GM23338 (cell line): ENCODE measurements at regions not wholly inside any gene's neighbourhood (a gene's known extent, or its start where the extent isn't known, plus 50 kb on each side); places are given as distances from the start of the nearest gene placed in this dataset.

ENCODE experiments used
- ATAC-seq: fragments of 200-7000 bp; cut with Tn5 transposase; 3 replicates; pipeline ENCODE4 v1.9.1; 2020
- DNase-seq: peaks from one replicate; pipeline ENCODE4 v3.0.0-alpha.2; 2015; ENCODE audit warnings: low spot score
- H2AFZ ChIP-seq: fragments of 200-600 bp; sonication (generic); 2 replicates; pipeline ENCODE4 v1.8.0; 2016; ENCODE audit warnings: antibody characterized with exemption, mild to moderate bottlenecking, moderate library complexity
- H3F3A ChIP-seq: fragments of 200-600 bp; sonication (generic); replicated peaks from 2 replicates; pipeline ENCODE4 v1.8.0; 2017; ENCODE audit warnings: antibody characterized with exemption, mixed run types, low read depth
- H3K27ac ChIP-seq: fragments of 200-600 bp; sonication (generic); 2 replicates; pipeline ENCODE4 v1.6.1; 2016; ENCODE audit warnings: low read depth
- H3K27me3 ChIP-seq: fragments of 200-600 bp; sonication (generic); 2 replicates; pipeline ENCODE4 v1.8.0; 2016; ENCODE audit warnings: mild to moderate bottlenecking, mixed run types, moderate library complexity; ENCODE audit not compliant: insufficient read depth
- H3K36me3 ChIP-seq: fragments of 200-600 bp; sonication (generic); 2 replicates; pipeline ENCODE4 v1.8.0; 2016; ENCODE audit warnings: mild to moderate bottlenecking; ENCODE audit not compliant: insufficient read depth
- H3K4me1 ChIP-seq: fragments of 200-600 bp; sonication (generic); 2 replicates; pipeline ENCODE4 v1.8.0; 2016; ENCODE audit warnings: mild to moderate bottlenecking, moderate library complexity; ENCODE audit not compliant: insufficient read depth
- H3K4me2 ChIP-seq: fragments of 200-600 bp; sonication (generic); 2 replicates; pipeline ENCODE4 v1.7.1; 2017; ENCODE audit warnings: mixed run types
- H3K4me3 ChIP-seq: fragments of 200-600 bp; sonication (generic); 2 replicates; pipeline ENCODE4 v1.6.1; 2016; ENCODE audit warnings: mixed run types
- H3K79me2 ChIP-seq: fragments of 200-600 bp; sonication (generic); replicated peaks from 2 replicates; pipeline ENCODE4 v1.8.0; 2017; ENCODE audit warnings: mild to moderate bottlenecking; ENCODE audit not compliant: insufficient read depth
- H3K9me2 ChIP-seq: fragments of 200-600 bp; sonication (generic); 2 replicates; pipeline ENCODE4 v1.8.0; 2017; ENCODE audit not compliant: insufficient read depth
- H4K20me1 ChIP-seq: fragments of 200-600 bp; sonication (generic); replicated peaks from 2 replicates; pipeline ENCODE4 v1.8.0; 2017; ENCODE audit warnings: mild to moderate bottlenecking; ENCODE audit not compliant: insufficient read depth
- H3K27ac Mint-ChIP-seq: 2 replicates; pipeline ENCODE4 v1.8.0; 2020; ENCODE audit warnings: inconsistent platforms, mild to moderate bottlenecking, moderate library complexity, mixed read lengths
- H3K27me3 Mint-ChIP-seq: 3 replicates; pipeline ENCODE4 v1.8.0; 2022; ENCODE audit warnings: low read depth, mild to moderate bottlenecking, moderate library complexity, mixed read lengths, inconsistent platforms; ENCODE audit not compliant: insufficient read depth, poor library complexity
- H3K36me3 Mint-ChIP-seq: 3 replicates; pipeline ENCODE4 v1.8.0; 2021; ENCODE audit warnings: low read depth, mild to moderate bottlenecking, inconsistent platforms, moderate library complexity, mixed read lengths
- H3K4me1 Mint-ChIP-seq: 3 replicates; pipeline ENCODE4 v1.8.0; 2020; ENCODE audit warnings: mild to moderate bottlenecking, inconsistent platforms, mixed read lengths
- H3K4me3 Mint-ChIP-seq: 3 replicates; pipeline ENCODE4 v1.8.0; 2021; ENCODE audit warnings: moderate library complexity, mild to moderate bottlenecking, inconsistent platforms, mixed read lengths
- H3K9me3 Mint-ChIP-seq: 3 replicates; pipeline ENCODE4 v1.8.0; 2020; ENCODE audit warnings: moderate library complexity, mild to moderate bottlenecking, inconsistent platforms, mixed read lengths
- CREB1 ChIP-seq: fragments of 250-450 bp; sonication (Bioruptor Pico); IDR thresholded peaks from 2 replicates; pipeline ENCODE4 v1.5.0; 2020; ENCODE audit warnings: low read depth, mild to moderate bottlenecking, moderate library complexity
- CTCF ChIP-seq, 2 experiments: fragments of 200-600 bp in 1 of 2; sonication (generic) in 1 of 2; conservative IDR thresholded peaks; 2 replicates each; pipeline versions ENCODE4 v1.5.1 to v1.6.1; 2016 to 2017; ENCODE audit warnings: antibody characterized with exemption in 2 of 2, low read depth in 2 of 2, mild to moderate bottlenecking in 2 of 2, moderate library complexity in 1 of 2
- ETS1 ChIP-seq: IDR thresholded peaks from 2 replicates; pipeline ENCODE4 v1.6.1; 2016; ENCODE audit warnings: antibody characterized with exemption
- EZH2 ChIP-seq: fragments of 200-600 bp; sonication (generic); IDR thresholded peaks from one replicate; pipeline ENCODE4 v1.8.0; 2017; ENCODE audit warnings: antibody characterized with exemption, mild to moderate bottlenecking, low read depth; ENCODE audit not compliant: unreplicated experiment
- EZH2phosphoT487 ChIP-seq: fragments of 200-600 bp; sonication (generic); IDR thresholded peaks from one replicate; pipeline ENCODE4 v1.8.1; 2018; ENCODE audit warnings: antibody characterized with exemption; ENCODE audit not compliant: unreplicated experiment
- JUNB ChIP-seq: IDR thresholded peaks from one replicate; pipeline ENCODE4 v1.6.1; 2016; ENCODE audit warnings: antibody characterized with exemption; ENCODE audit not compliant: unreplicated experiment
- NANOG ChIP-seq: IDR thresholded peaks from 2 replicates; pipeline ENCODE4 v1.6.1; 2016; ENCODE audit warnings: antibody characterized with exemption, borderline replicate concordance
- POLR2AphosphoS5 ChIP-seq: IDR thresholded peaks from 2 replicates; pipeline ENCODE4 v1.6.1; 2016; ENCODE audit warnings: antibody characterized with exemption, low read depth
- REST ChIP-seq: IDR thresholded peaks from one replicate; pipeline ENCODE4 v1.6.1; 2018; ENCODE audit warnings: antibody characterized with exemption; ENCODE audit not compliant: unreplicated experiment
- STAT1 ChIP-seq: IDR thresholded peaks from one replicate; pipeline ENCODE4 v1.6.1; 2016; ENCODE audit warnings: antibody characterized with exemption; ENCODE audit not compliant: unreplicated experiment
- ZNF114 ChIP-seq: fragments of 250-450 bp; sonication (Bioruptor Pico); IDR thresholded peaks from 2 replicates; pipeline ENCODE4 v1.5.0; 2020; ENCODE audit warnings: mild to moderate bottlenecking, moderate library complexity
- ZNF331 ChIP-seq: fragments of 250-450 bp; sonication (Bioruptor Pico); IDR thresholded peaks from 2 replicates; pipeline ENCODE4 v1.5.0; 2020; ENCODE audit warnings: low read depth, mild to moderate bottlenecking, moderate library complexity
- ZNF462 ChIP-seq: fragments of 250-450 bp; sonication (Bioruptor Pico); IDR thresholded peaks from 2 replicates; pipeline ENCODE4 v1.5.0; 2020; ENCODE audit warnings: mild to moderate bottlenecking, moderate library complexity

- H3K27ac ChIP-seq = no peak overlapping the region
- H4K20me1 ChIP-seq = no peaks in the 10 kb centered on the region
- no peak overlapping the region for H3K4me3 ChIP-seq
- H3K4me1 ChIP-seq = peaks cover 34% of the 10 kb centered on the region
- peaks cover 42% of the 10 kb centered on the region for H3K36me3 Mint-ChIP-seq
- peaks cover 29% of the 10 kb centered on the region for H3K9me3 Mint-ChIP-seq
- H3K36me3 ChIP-seq = no peaks in the 10 kb centered on the region
- H3K79me2 ChIP-seq = no peaks in the 10 kb centered on the region
- DNase-seq = no peak
- H3K27me3 Mint-ChIP-seq = peaks cover 3% of the 10 kb centered on the region
- no peaks in the 10 kb centered on the region for H3K9me2 ChIP-seq
- no peaks in the 10 kb centered on the region for H3K27me3 ChIP-seq
- no peak overlapping the region for H3K4me3 Mint-ChIP-seq
- no peaks in the 10 kb centered on the region for H3F3A ChIP-seq
- no peak for TF ChIP-seq STAT1
- no peak for TF ChIP-seq EZH2phosphoT487
- TF ChIP-seq CTCF (conservative IDR thresholded peaks at IDR 0.05; ENCODE audit: low read depth in 2 of 2) = no peak
- no peak for TF ChIP-seq REST
- TF ChIP-seq ETS1 = no peak
- no peak for TF ChIP-seq ZNF331 (CRISPR knock-in tag)
- TF ChIP-seq ZNF114 (CRISPR knock-in tag) = no peak
- TF ChIP-seq CREB1 (CRISPR knock-in tag) = no peak
- TF ChIP-seq EZH2 = no peak
- TF ChIP-seq NANOG = no peak
- TF ChIP-seq ZNF462 (CRISPR knock-in tag) = no peak
- TF ChIP-seq JUNB = no peak
- no peak for TF ChIP-seq POLR2AphosphoS5
- no peak overlapping the region for H3K4me2 ChIP-seq
- ATAC-seq = no peak
- no peak overlapping the region for H2AFZ ChIP-seq
- H3K4me1 Mint-ChIP-seq = peaks cover 32% of the 10 kb centered on the region; the same call in 2 of the 3 replicates
- no peak overlapping the region for H3K27ac Mint-ChIP-seq
These were observed 570.0 kb upstream of the ZNF608 start for GRCh38 chr5:125316391-125316790.
